HG02852 (cell line): ENCODE measurements at regions not wholly inside any gene's neighbourhood (a gene's known extent, or its start where the extent isn't known, plus 50 kb on each side); places are given as distances from the start of the nearest gene placed in this dataset.

Experiments
- ATAC-seq: cut with Tn5 transposase; IDR thresholded peaks from one replicate; pipeline ENCODE4 v1.9.1; 2021; ENCODE audit warnings: mild to moderate bottlenecking, moderate library complexity; ENCODE audit not compliant: unreplicated experiment

GRCh38 chr4:159723341-159724048, 620.6 kb downstream of the RAPGEF2 start:
- ATAC-seq, result no peak

- no peak for ATAC-seq
These were observed 622.7 kb downstream of the RAPGEF2 start for GRCh38 chr4:159725571-159725970.

GRCh38 chr4:159735281-159736207, 632.7 kb downstream of the RAPGEF2 start:
- no peak for ATAC-seq

- no peak for ATAC-seq
These were observed 633.5 kb downstream of the RAPGEF2 start for GRCh38 chr4:159736411-159736810.

GRCh38 chr4:159743971-159744370, 641.1 kb downstream of the RAPGEF2 start:
- no peak for ATAC-seq

- ATAC-seq, result no peak
These were observed 645.1 kb downstream of the RAPGEF2 start for GRCh38 chr4:159747983-159748382.

- ATAC-seq, result no peak
These were observed 646.1 kb downstream of the RAPGEF2 start for GRCh38 chr4:159748834-159749444.

- ATAC-seq, result no peak
These were observed 654.6 kb downstream of the RAPGEF2 start for GRCh38 chr4:159757499-159757898.

GRCh38 chr4:159758061-159758460, 655.2 kb downstream of the RAPGEF2 start:
- ATAC-seq, result no peak

- ATAC-seq, result no peak
These were observed 659.8 kb downstream of the RAPGEF2 start for GRCh38 chr4:159762672-159763071.

- ATAC-seq, result peak; percentile 79
These were observed 661.6 kb downstream of the RAPGEF2 start for GRCh38 chr4:159764343-159764952.

GRCh38 chr4:159765382-159765781, 662.5 kb downstream of the RAPGEF2 start:
- no peak for ATAC-seq

- no peak for ATAC-seq
These were observed 663.4 kb downstream of the RAPGEF2 start for GRCh38 chr4:159766241-159766640.

- no peak for ATAC-seq
These were observed 664.5 kb downstream of the RAPGEF2 start for GRCh38 chr4:159767406-159767805.

- no peak for ATAC-seq
These were observed 665.1 kb downstream of the RAPGEF2 start for GRCh38 chr4:159768016-159768415.

- no peak for ATAC-seq
These were observed 667.5 kb downstream of the RAPGEF2 start for GRCh38 chr4:159770401-159770800.

GRCh38 chr4:159770969-159771368, 668.1 kb downstream of the RAPGEF2 start:
- ATAC-seq, result no peak

- ATAC-seq, result no peak
These were observed 674.1 kb downstream of the RAPGEF2 start for GRCh38 chr4:159776961-159777360.

GRCh38 chr4:159777689-159778088, 674.8 kb downstream of the RAPGEF2 start:
- no peak for ATAC-seq

- ATAC-seq, result peak; percentile 57
These were observed 675.4 kb downstream of the RAPGEF2 start for GRCh38 chr4:159778298-159778697.

GRCh38 chr4:159779716-159780115, 676.8 kb downstream of the RAPGEF2 start:
- no peak for ATAC-seq
